ENCODE measurements at regions not wholly inside any gene's neighbourhood (a gene's known extent, or its start where the extent isn't known, plus 50 kb on each side); places are given as distances from the start of the nearest gene placed in this dataset.

DNA sequence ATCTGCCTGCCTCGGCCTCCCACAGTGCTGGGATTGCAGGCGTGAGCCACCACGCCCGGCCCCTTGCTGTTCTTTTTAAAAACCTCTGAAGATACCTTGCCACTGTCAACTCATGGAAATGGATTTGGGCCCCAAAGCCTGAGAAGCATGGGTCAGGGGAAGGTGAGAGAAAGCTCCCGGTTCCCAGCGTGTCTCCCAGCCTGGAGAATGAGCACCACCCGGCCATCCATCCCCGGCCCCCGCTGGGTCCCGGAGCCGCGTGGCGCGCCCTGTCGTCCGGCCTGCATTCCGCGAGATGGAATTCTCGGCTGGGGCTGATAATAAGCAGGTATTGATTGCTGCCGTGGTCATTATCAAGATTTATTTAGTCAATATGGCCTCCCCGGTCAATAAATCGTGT lies 126.5 kb upstream of the MYL2 start:
- no peak for ATAC-seq
- Mint-ChIP-seq H3K9me3 (ENCODE audit: low read depth) (no peaks in the 10 kb centered on the region), H3K4me3 (no peak overlapping the region), H3K4me1 (no peaks in the 10 kb centered on the region), H3K27me3 (peaks cover 6% of the 10 kb centered on the region), H3K36me3 (no peaks in the 10 kb centered on the region), H3K27ac (no peak overlapping the region)
- DNase-seq: no peak
- CTCF ChIA-PET: no interaction called here

- Mint-ChIP-seq H3K9me3 (ENCODE audit: low read depth) (no peaks in the 10 kb centered on the region), H3K27ac (no peak overlapping the region), H3K27me3 (peaks cover 6% of the 10 kb centered on the region), H3K36me3 (no peaks in the 10 kb centered on the region), H3K4me1 (no peaks in the 10 kb centered on the region), H3K4me3 (no peak overlapping the region)
- CTCF ChIA-PET: no interaction called here
- no peak for ATAC-seq
- DNase-seq: no peak
Observed at GRCh38 chr12:111045941-111046340, 125.6 kb upstream of the MYL2 start.

- CTCF ChIA-PET: no interaction called here
- Mint-ChIP-seq H3K4me3 (no peak overlapping the region), H3K36me3 (no peaks in the 10 kb centered on the region), H3K4me1 (peaks cover 2% of the 10 kb centered on the region), H3K27me3 (peaks cover 37% of the 10 kb centered on the region), H3K9me3 (ENCODE audit: low read depth) (no peaks in the 10 kb centered on the region), H3K27ac (no peak overlapping the region)
- ATAC-seq (no peak), DNase-seq (no peak)
Observed at GRCh38 chr12:111041091-111041490, 120.7 kb upstream of the MYL2 start.

DNA sequence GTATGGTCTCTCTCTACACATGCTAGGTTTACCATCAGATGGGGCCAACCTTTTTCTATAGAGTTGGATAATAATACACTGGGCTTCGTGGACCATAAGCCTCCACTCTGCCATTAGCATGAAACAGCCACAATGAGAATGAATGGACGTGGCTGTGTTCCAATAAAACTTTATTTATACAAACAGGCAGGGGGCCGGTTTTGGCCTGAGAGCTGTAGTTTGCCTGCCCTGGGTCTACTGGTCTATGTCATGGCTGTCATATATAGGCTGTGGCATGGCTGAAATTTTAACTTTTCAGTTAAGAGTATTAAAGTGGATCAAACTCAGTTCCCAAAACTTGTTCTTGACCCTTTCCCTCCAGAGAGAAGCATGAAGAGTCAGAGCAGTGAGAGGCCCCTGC lies 120.3 kb upstream of the MYL2 start:
- Mint-ChIP-seq H3K9me3 (ENCODE audit: low read depth) (no peaks in the 10 kb centered on the region), H3K4me1 (peaks cover 6% of the 10 kb centered on the region), H3K4me3 (no peak overlapping the region), H3K27me3 (peaks cover 41% of the 10 kb centered on the region), H3K27ac (no peak overlapping the region), H3K36me3 (no peaks in the 10 kb centered on the region)
- CTCF ChIA-PET: no interaction called here
- no peak for DNase-seq
- ATAC-seq: no peak

DNA sequence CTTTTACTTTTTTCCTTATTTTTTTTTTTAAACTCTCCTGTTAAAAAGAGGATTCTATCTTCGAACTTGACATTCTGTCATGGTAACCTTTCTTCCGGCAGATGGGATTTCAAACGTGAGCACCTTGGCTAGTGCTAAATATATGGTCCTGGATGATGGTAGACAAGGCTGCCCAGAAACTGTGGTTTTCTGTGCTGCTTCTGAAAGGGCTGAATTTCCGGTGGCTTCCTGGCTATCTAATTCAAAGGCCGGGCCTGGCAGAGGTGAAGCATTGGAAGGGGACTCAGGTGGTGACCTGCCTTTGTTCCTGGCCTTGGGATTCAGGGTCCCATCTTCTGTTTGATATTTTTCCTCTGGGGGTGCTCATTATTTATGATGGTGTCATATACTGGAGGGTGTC lies 118.6 kb upstream of the MYL2 start:
- H3K9me3 Mint-ChIP-seq (ENCODE audit: low read depth): no peaks in the 10 kb centered on the region
- no peak overlapping the region for H3K4me3 Mint-ChIP-seq
- H3K27me3 Mint-ChIP-seq: peaks cover 50% of the 10 kb centered on the region
- no peak overlapping the region for H3K27ac Mint-ChIP-seq
- no peaks in the 10 kb centered on the region for H3K36me3 Mint-ChIP-seq
- DNase-seq (no peak), ATAC-seq (no peak)
- CTCF ChIA-PET: no interaction called here
- H3K4me1 Mint-ChIP-seq: peaks cover 14% of the 10 kb centered on the region

DNA sequence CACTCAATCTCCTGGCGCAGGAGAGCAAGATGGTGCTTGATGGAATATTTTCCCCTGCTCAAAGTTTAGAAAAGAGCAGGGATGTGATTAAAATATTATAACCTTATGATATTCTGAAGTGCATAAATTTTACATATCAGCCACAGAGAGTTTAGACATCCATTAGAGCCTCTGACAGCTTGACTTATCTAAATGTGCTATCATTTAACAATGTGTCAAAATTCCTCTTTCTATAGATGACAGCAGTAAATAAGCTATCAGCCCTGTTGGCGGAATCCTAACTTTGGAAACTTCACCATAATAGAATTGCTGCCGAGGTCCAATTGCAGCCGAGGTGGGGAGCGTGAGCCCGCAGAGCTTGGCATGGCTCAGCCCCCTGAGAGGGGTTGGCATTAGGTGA lies 117.7 kb upstream of the MYL2 start:
- ATAC-seq: no peak
- DNase-seq: no peak
- Mint-ChIP-seq H3K4me3 (no peak overlapping the region), H3K36me3 (no peaks in the 10 kb centered on the region), H3K4me1 (peaks cover 14% of the 10 kb centered on the region), H3K27me3 (peaks cover 54% of the 10 kb centered on the region), H3K9me3 (ENCODE audit: low read depth) (no peaks in the 10 kb centered on the region), H3K27ac (no peak overlapping the region)
- CTCF ChIA-PET: interaction anchor here (1.0 kb wide), 1 partner anchor 55 kb away, joined by 3 read pairs; no protein-coding TSS in a partner anchor

DNA sequence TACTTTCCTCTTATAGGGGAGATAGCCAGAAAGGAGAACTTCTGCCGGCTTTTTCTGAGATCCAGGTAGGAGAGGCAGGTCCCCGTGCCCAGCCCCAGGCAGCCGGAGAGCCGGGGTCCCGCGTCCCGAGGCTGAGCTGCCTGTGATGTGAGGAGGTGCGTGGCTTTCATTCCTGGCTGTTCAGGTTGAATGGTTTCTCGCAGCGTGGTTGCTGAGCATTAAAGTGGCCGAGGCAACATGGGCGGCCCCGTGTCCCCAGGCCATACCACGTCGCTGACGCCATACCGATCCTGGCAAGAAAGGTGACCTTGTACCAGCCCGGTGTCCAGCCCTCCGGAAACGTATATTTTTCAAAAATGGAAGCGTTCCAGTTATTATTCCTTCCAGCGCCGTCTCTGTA lies 116.7 kb upstream of the MYL2 start:
- Mint-ChIP-seq H3K27me3 (peaks cover 64% of the 10 kb centered on the region), H3K4me3 (no peak overlapping the region), H3K4me1 (peaks cover 14% of the 10 kb centered on the region), H3K27ac (no peak overlapping the region), H3K9me3 (ENCODE audit: low read depth) (no peaks in the 10 kb centered on the region), H3K36me3 (no peaks in the 10 kb centered on the region)
- CTCF ChIA-PET: interaction anchor here (1.0 kb wide), 1 partner anchor 56 kb away, joined by 3 read pairs; no protein-coding TSS in a partner anchor
- DNase-seq: no peak
- ATAC-seq: no peak

- no peaks in the 10 kb centered on the region for H3K36me3 Mint-ChIP-seq
- peaks cover 77% of the 10 kb centered on the region for H3K27me3 Mint-ChIP-seq
- no peaks in the 10 kb centered on the region for H3K9me3 Mint-ChIP-seq (ENCODE audit: low read depth)
- DNase-seq (no peak), ATAC-seq (no peak)
- CTCF ChIA-PET: interaction anchor here (0.7 kb wide), 1 partner anchor 258 kb away, joined by 3 read pairs; no protein-coding TSS in a partner anchor
- H3K4me1 Mint-ChIP-seq: peaks cover 14% of the 10 kb centered on the region
- peak overlapping the region; percentile 3 for H3K27ac Mint-ChIP-seq
- peak overlapping the region; percentile 4 for H3K4me3 Mint-ChIP-seq
Observed at GRCh38 chr12:111035578-111036301, 115.4 kb upstream of the MYL2 start.

DNA sequence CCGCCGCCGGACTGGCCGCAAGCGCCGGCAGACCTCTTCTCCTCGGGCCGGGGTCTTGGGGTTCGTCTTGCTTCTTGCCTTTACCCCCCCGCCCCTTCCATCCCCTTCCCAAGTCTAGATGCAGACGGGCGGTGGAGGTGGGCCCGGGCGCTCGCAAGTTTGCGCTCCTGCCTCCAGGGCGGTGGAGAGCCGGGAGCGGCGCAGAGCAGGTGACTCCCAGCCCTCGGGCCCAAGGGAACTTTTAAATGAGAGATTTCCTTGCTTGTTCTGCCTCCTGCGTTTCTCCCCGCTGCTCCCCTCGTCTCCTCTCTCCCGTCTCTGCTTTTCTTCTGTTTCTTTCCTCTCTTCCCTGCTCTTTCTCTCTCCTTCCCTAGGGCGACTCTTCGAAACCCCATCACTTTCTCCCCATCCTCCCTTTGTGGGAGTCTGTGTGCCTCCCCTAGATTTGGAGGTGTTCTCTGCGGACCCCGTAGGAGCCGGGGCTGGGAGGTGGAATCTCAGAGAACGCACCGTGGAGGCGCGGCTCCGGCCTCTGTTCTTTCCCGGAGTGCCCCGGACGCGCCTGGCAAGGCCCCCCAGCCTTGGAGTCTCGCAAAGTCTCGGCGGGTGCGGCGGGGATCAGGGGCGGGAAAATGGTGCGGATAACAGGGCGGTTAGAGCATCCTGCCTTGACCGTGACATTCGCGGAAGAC lies 114.7 kb upstream of the MYL2 start:
- Mint-ChIP-seq H3K27ac (no peak overlapping the region), H3K4me1 (peaks cover 14% of the 10 kb centered on the region), H3K4me3 (no peak overlapping the region), H3K36me3 (no peaks in the 10 kb centered on the region), H3K9me3 (ENCODE audit: low read depth) (no peaks in the 10 kb centered on the region), H3K27me3 (peaks cover 81% of the 10 kb centered on the region)
- CTCF ChIA-PET: no interaction called here
- DNase-seq (no peak), ATAC-seq (no peak)

- CTCF ChIA-PET: no interaction called here
- H3K27ac Mint-ChIP-seq: no peak within 1 kb of the TSS
- DNase-seq (no peak), ATAC-seq (no peak)
- H3K27me3 Mint-ChIP-seq: peaks cover 86% of the 10 kb centered on the region
- H3K36me3 Mint-ChIP-seq: no peaks in the 10 kb centered on the region
- no peaks in the 10 kb centered on the region for H3K9me3 Mint-ChIP-seq (ENCODE audit: low read depth)
- no peak within 1 kb of the TSS for H3K4me3 Mint-ChIP-seq
- peaks cover 14% of the 10 kb centered on the region for H3K4me1 Mint-ChIP-seq
Observed at GRCh38 chr12:111034083-111034885, 113.9 kb upstream of the MYL2 start, which contains the start of gene CUX2. Gene CUX2 (plus strand): TSS chr12:111034165.

GRCh38 chr12:111033281-111034082 lies 113.1 kb upstream of the MYL2 start:
- ATAC-seq (no peak), DNase-seq (no peak)
- Mint-ChIP-seq H3K4me3 (no peak overlapping the region), H3K4me1 (peaks cover 14% of the 10 kb centered on the region), H3K36me3 (no peaks in the 10 kb centered on the region), H3K27ac (no peak overlapping the region), H3K27me3 (peaks cover 85% of the 10 kb centered on the region), H3K9me3 (ENCODE audit: low read depth) (no peaks in the 10 kb centered on the region)
- CTCF ChIA-PET: no interaction called here

DNA sequence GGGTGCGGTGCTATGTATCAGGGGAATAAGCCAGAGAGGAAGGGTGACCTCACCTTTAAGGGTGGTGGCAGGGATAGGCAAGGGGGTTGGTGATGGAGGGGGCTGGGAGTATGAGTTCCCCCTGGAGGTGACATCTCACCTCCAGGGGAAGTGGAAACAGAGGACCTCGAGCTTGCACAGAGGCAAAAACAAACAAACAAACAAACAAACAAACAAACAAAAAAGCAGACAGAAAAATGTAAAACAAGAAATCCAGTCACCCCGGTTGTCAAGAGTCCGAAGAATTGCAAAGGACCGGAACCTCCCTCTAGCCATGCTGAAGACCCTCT lies 112.2 kb upstream of the MYL2 start:
- Mint-ChIP-seq H3K4me3 (no peak overlapping the region), H3K4me1 (peaks cover 14% of the 10 kb centered on the region), H3K36me3 (no peaks in the 10 kb centered on the region), H3K27me3 (peaks cover 77% of the 10 kb centered on the region), H3K9me3 (ENCODE audit: low read depth) (no peaks in the 10 kb centered on the region), H3K27ac (no peak overlapping the region)
- DNase-seq: no peak
- ATAC-seq: no peak
- CTCF ChIA-PET: no interaction called here

DNA sequence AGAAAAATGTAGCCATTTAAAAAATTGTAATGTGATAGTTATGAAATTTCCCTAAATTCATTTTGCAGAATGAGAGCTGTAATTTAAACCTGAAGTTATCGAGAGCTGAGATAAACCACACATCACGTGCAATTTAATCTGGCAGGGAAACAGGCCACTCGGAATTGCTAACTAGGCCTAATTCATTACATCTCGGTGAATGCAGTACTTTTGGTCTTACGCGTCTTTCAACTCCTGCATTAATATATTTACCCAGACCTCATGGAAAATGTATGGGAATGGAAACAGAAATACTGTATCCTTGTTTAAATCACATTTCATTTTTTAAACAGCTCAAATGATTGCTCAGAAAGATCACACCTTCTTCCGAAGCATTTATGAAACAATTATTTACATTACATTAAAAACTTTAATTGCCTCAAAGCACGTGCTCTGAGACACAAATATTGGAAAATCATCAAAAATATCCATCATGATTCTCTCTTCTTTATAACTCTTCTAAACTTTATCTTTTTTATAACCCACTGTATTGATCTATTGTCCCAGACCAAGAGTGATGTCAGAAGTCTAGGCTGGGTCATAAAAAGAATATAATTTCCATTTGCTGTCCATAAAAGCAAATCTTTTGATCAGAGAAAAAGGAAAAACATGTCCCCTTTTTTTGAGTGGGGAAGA lies 111.7 kb upstream of the MYL2 start:
- CTCF ChIA-PET: no interaction called here
- H3K4me1 Mint-ChIP-seq: peaks cover 14% of the 10 kb centered on the region
- no peaks in the 10 kb centered on the region for H3K9me3 Mint-ChIP-seq (ENCODE audit: low read depth)
- H3K36me3 Mint-ChIP-seq: no peaks in the 10 kb centered on the region
- DNase-seq: no peak
- no peak for ATAC-seq
- no peak overlapping the region for H3K4me3 Mint-ChIP-seq
- H3K27me3 Mint-ChIP-seq: peaks cover 77% of the 10 kb centered on the region
- no peak overlapping the region for H3K27ac Mint-ChIP-seq
